Gastroesophageal sphincter (tissue), 3 donors: ENCODE measurements at regions not wholly inside any gene's neighbourhood (a gene's known extent, or its start where the extent isn't known, plus 50 kb on each side); places are given as distances from the start of the nearest gene placed in this dataset.

ENCODE experiments used
- CTCF ChIP-seq, 4 experiments: fragments of 200-600 bp in 2 of 4; fragments of 450-650 bp in 2 of 4; sonication (generic) in 1 of 4; IDR thresholded peaks; one replicate each; pipeline ENCODE4 v1.5.1; 2017 to 2019; ENCODE audit warnings: antibody characterized with exemption in 4 of 4, mild to moderate bottlenecking in 2 of 4, moderate library complexity in 2 of 4
- EP300 ChIP-seq: sonication (generic); formaldehyde crosslinking; IDR thresholded peaks from one replicate; pipeline ENCODE4 v1.6.1; 2017; ENCODE audit warnings: antibody characterized with exemption, mild to moderate bottlenecking
- POLR2A ChIP-seq, 2 donors: fragments of 450-650 bp; IDR thresholded peaks; one replicate each; pipeline ENCODE4 v1.6.1; 2017; ENCODE audit warnings: antibody characterized with exemption in 2 of 2, mild to moderate bottlenecking in 2 of 2, moderate library complexity in 1 of 2
- POLR2AphosphoS5 ChIP-seq: sonication (generic); formaldehyde crosslinking; IDR thresholded peaks from one replicate; pipeline ENCODE4 v1.6.1; 2017; ENCODE audit warnings: antibody characterized with exemption

GRCh38 chr2:75317316-75317715 lies 118.0 kb upstream of the TACR1 start:
- TF ChIP-seq CTCF (IDR thresholded peaks at IDR 0.05) (no peak), EP300 (no peak), POLR2A (IDR thresholded peaks at IDR 0.05) (no peak), POLR2AphosphoS5 (no peak)
